Muscle of back (tissue), 3 donors: ENCODE measurements at regions not wholly inside any gene's neighbourhood (a gene's known extent, or its start where the extent isn't known, plus 50 kb on each side); places are given as distances from the start of the nearest gene placed in this dataset.

ENCODE experiments used
- DNase-seq, 3 donors: peaks; one replicate each; pipeline versions ENCODE4 v3.0.0 to v3.0.0-alpha.2; 2013

DNA sequence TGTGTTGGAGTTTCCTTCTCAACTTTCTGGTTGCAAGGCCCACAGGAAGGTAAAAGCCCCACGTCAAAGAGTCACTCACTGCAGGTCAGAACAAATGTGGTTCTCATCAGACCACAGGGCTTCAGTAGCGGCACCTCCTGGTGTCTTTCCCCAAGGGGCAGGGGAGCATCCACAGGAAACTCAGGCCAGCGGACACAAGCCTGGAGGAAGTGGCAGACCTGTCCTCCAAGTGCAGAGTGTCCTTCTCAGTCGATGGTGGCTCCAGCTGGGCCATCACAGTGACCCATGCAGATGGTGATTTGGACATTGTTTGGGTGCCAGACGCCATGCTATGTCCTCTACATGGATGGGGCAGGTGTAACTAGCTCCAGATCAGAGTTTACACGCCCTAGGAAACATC, 84.9 kb downstream of the ACKR3 start:
- DNase-seq, result no peak

DNA sequence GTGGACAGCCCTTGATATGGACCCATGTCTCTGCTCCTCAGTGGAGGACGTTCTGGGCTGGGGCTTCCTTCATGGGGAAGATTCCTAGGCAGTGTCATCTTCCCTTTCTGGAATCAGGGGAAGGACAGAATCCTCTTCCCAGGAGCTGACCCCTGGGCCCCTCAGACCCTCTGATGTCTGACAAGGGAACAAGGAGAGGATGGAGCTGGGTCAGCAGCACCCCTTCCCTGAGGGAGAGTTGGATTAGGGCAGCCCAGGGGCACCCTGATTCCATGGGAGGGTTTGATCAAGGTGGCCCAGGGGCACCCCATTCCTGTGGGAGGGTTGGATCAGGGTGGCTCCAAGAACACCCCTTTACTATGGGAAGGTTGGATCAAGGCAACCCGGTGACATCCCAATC, 86.5 kb downstream of the ACKR3 start:
- no peak for DNase-seq

DNA sequence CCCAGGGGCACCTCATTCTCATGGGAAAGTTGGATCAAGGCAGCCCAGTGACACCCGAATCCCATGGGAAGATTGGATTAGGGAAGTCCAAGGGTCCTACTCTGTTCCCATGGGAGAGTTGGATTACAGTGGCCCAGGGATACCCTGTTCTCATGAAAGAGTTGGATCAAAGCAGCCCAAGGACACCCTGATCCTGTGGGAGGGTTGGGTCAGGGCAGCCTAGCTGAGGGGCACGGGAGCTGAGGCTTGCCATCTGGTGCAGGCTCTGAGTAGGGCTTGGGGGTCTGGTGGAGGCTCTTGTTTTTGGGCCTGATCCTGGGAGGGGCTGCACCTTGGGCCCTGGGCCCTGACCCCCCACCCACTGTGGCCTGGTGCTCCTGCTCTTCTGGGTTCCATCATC, 87.1 kb downstream of the ACKR3 start:
- no peak for DNase-seq

DNA sequence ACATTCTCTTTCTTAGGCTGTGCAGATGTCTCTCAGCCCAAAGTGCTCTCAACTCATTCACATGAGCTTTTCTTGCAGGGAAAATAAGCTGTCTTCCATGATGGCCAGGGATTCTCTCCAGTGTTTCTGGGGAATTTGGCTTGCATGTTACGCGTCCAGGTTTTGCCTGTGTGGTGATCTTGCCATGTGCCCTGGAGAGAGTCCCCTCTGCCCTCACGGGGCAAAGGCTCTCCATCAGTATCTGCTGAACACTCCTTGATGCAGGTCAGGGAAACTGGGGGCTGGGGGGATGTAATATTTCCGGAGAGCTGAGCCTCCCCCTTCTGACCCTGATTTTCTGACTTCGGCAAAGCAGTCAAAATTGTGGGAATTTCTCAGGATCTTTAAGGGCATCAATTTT, 87.6 kb downstream of the ACKR3 start:
- no peak for DNase-seq

DNA sequence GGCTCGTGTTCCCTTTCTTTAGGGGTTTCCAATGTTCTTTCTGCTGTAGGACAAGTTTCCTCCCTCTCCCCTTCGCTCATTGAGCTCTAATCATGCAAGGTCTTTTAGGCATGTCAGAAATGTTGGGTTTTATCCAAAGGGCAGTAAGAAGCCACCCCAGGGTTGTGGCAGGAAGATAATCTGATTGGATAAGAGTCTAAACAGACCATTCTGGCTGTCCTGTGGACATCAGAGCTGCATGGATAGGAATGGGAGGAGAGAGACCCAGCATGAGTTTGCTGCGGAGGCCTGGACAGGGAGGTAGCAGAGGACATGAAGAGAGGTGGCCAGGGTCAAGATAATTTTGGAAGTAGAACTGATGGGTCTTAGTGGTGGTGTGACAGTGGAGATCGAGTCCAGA, 88.2 kb downstream of the ACKR3 start:
- no peak for DNase-seq

DNA sequence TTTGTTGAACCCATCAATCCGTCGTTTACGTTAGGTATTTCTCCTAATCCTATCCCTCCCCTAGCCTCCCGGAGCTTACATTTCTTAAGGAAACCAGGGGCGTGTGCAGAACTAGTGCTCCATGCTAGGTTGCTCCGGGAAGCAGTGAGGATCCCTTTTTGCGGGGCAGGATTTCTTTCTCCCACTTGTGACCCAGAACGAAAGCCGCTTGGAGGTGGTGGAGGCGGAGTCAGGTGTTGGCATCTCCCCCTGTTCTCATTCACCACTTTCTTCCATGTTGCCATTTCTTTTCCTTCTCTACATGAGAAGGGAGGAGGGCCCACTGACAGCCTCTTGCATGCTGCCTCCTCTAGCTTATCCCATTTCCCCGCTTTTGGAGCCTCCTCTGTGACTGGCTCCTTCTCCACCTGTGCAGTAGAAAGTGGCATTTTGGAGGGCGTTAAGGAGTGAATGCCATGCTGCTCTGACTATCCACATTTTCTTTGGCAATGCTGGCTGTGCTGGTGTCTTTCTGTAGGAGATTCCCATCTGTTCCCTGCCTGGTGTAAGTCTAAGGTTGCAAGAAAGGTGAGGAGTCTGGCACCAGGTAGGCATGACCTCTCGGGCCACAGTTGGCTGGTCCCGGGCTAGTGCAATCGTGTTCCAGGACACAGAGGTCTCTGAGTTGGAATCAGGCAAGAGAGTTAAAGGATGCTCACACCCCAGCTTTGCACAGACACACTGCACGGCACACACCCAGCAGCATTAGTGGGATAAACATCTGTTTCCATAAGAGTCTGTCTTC, 89.5 kb downstream of the ACKR3 start:
- no peak for DNase-seq

DNA sequence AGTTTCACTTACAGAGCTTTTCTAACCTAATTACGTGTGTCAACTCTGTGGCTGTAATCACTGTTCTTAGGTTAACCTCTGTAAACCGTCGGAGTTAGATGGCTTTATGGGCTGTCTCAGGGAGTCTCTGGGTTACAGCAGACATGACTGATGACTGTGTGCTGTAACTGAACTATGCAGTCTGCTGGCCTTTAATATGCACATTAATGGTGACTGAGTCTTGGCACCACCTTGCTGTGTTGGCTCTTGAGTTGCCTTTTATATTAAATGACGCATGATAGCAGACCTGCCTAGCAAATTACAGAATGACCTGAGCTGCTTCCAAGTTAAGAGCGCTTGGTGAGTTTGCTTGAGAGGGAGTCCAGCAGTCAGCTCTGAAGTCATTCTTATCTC, 90.1 kb downstream of the ACKR3 start:
- DNase-seq, result peak; percentile 63 to 82 (median 81)

DNA sequence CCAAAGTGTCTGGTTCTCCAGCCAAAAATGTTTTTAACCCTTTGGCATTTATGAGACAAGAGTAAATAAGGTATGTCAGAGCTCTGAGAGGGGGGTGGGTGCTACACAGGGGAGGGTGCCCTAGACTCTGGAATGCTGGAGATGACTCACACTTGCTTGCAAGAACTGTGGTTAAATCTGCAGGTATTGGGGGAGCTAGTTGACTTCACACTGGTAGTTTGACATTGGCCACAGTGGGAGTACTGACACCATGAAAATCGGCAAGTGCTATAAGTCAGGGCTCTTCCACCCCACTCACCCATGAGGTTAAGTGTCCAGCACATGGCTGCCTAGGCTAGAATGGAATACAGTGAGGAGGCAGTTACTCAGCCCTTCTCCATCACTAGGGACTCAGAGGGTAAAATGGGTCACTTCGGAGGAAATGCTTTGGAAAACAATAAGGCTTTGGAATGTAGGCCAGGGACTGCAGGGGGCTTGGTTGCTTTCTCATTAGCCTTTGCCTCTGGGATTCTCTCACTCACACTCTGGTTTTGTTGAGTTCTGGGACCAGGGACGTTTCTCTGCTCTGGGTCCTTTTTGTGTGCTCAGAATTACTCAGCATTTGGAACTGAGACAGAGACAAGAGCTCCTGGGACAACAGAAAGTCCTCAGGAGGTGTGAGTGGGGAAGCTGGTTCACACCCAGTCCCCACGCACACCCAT, 91.6 kb downstream of the ACKR3 start:
- peak in 1 of 3 donors; percentile 49 for DNase-seq

DNA sequence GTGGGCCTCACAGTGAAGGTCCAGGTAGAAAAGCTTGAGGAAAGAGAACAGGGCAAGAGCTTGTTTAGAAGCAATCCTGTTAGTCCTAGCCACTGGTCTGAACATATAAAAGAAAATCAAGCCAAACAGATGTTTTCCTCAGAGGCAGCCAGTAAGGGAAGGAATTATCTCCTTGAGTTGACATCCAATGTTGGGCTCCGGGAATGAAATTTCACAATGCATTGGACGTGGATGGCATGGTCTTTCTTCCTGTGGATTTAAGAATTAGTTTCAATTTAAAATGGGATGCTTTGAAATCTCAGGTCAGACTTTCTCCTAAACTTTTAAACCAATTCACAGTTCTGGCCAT, 92.1 kb downstream of the ACKR3 start:
- DNase-seq, result peak in 2 of 3 donors; percentile 68 to 84

DNA sequence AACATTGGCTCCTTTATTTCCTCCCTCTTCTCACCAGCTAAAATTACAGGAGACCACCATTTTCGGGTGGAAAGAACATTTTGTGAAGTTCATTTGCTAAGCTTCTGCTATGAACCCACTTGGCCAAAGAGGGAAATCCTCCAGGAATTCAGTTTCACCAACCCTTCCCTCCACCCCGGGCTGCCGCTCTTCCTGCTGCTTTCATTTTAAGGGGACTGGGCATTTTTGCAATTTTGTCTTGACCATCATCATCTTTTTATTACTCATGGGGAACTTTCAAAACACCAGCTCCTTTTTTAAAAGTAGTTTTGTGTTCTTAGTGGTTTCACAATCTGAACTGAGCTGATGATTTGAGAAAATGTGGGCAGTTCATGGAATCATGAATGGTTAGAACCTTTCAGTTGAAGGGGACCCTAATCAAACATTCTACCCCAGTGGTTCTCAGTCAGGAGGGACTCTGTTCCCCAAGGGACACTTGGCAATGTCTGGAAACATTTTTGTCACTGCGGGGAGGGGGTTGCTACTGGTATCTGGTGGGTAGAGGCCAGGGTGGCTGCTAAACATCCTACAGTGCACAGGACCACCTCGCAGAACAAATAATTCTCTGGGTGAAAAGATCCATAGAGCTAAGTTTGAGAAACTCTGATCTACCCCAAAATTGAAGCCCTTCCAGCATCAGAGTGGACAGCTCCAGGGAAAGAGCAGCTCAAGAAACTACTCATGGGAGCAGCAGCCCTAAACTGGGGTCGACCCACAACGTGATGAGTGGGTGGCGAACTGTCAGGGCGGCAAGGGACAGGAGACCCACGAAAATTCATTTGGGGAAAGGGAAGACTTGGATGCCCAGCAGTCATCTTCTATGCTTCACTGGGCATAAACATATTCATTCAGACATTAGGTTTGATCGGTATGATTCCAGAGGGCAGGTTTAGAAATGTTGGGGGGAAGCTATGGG, 92.9 kb downstream of the ACKR3 start:
- DNase-seq, result peak in 1 of 3 donors; percentile 29

DNA sequence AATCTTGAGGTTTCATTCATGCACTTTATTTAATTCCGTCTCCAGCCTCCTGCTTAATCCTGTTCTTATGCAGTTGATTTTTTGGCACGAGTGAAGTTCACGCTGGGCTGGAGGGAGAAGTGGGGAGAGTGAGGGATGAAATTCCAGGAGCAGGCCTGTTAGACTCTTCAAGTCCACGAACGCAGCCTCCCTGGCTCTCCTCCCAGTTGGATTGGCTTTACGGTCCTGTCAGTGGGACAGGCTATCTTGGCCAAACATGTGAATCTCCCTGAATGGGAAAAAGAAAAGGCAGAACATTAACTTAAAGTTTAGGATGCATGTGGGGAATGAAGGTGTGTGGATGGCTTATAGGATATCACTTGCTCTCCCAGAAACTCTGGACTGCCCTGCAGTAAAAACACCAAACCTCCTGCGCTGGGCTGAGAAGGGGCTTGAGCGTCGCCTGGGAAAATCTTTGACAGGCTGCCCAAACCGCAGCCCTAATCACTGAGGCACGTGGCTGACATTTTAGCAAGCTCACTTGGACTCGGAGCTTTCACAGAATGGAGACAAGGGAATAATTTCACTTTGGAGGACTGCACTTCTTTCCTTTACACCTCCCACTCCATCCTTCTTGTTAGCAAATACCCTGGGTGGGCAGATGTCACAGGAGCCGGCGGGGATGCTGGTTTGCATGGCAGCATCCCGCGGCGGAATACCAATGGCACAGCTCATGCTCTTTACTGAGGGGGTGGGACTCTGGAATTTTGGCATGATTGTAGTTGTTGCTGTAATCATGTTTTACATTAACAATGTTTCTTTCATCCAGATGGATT, 93.9 kb downstream of the ACKR3 start:
- DNase-seq, result peak; percentile 83 to 96 (median 93)

DNA sequence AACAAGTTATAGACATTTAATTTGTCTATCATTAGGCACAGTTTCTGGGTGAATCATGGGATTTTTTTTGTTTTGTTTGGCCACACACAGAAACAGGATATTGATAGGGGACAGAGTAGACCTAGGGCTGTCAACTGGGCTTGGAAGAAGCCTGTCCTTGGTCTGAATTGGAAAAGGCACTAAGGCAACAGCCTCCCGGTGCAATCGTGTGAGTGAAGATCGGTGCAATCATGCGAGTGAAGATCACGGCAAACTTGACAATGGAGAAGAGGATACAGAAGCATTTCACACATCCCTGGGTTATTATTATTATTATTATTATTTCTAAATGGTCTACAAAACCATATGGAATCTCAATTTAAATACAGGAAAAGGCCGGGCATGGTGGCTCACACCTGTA, 94.5 kb downstream of the ACKR3 start:
- no peak for DNase-seq

DNA sequence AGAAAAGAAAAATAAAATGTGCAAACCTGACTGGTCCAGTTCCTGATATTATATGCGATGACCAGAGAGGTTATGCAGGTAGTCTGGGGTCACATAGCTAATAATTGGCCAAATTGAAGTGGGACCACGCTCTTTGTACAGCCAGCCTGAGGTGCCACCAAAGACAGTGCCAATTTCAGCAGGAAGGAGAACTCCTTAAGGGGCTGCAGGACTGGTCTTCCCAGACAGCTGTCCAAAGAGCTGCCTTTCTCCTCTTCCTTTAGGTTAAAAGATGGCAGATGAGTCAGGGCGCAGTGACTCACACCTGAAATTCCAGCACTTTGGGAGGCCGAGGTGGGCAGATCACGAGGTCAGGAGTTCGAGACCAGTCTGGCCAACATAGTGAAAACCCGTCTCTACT, 95.5 kb downstream of the ACKR3 start:
- no peak for DNase-seq

DNA sequence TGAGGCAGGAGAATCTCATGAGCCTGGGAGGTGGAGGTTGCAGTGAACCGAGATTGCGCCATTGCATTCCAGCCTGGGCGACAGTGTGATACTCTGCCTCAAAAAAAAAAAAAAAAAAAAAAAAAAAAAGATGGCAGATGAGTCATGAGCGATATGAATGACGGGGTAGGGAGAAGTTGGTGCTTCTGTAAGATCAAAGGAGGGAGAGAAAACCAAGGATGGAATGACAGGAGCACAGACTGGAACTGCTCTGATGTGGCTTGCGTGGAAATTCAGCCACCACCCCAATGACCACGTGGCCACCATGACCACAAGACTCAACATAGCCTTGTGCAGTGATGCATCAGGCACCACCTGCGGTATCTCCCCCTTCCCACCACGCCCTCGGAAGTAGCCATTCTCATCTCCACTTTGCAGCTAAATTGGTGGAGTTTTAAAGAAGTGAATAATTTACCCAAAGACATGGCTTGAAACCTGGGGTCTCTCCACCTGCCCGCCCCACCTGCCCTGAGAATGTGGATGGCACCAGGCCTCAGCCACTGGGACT, 96.0 kb downstream of the ACKR3 start:
- no peak for DNase-seq

DNA sequence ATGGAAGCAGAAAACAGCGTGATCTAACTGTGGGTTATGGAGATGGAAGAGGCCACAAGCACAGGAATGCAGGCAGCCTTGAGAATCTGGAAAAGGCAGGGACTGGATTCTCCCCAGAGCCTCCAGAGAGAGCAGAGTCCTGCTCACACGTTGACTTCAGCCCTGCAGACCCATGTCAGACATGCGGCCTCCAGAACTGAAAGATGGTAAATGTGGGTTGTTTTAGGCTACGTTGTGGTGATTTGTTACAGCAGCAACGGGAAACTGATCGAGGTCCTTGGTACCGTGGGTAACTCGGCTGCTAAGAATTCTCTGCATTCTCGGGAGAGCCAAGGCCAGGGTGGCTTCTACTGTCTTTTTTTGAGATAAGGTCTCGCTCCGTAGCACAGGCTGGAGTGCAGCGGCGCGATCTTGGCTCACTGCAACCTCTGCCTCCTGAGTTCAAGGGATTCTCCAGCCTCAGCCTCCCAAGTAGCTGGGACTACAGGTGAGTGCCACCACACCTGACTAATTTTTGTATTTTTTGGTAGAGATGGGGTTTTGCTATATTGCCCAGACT, 97.1 kb downstream of the ACKR3 start:
- DNase-seq, result no peak

DNA sequence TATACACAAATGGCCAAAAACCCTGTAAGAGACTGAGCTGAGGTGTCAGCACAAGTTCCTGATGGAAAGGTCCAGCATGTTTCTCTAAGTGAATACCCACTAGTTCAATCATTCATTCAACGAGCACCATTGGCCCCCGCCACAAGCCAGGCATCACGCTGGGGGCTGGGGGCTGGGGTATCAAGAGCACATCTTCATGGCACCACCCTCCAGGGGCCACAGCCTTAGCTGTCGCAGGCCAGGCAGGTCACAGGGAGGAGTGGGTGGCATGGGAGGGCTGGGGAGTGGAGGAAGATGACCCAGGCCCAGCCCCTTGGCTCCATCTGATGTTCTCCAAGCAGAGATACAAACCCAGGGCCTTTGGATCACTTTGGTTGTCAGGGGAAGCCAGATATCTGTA, 97.9 kb downstream of the ACKR3 start:
- no peak for DNase-seq

DNA sequence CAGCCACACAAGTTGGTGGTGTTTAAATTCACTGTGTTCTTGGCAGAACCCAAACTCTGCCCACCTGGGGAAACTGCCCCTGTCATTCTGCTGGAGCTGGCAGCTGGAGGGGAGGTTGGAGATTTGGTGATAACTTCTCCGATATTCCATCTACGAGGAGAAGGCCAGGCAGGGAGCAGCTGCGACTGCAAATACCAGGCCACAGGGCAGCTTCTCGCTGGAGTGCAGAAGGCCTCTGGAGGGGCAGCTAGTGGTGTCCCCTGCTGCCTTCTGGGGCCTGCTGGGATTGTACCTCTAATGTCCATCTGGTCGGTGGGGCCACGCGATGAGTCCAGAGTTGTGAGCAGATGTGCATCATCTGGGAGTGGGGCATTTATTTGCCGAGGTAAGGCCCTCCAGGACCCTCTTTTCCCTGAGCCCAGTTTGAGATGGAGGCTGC, 98.9 kb downstream of the ACKR3 start:
- no peak for DNase-seq

DNA sequence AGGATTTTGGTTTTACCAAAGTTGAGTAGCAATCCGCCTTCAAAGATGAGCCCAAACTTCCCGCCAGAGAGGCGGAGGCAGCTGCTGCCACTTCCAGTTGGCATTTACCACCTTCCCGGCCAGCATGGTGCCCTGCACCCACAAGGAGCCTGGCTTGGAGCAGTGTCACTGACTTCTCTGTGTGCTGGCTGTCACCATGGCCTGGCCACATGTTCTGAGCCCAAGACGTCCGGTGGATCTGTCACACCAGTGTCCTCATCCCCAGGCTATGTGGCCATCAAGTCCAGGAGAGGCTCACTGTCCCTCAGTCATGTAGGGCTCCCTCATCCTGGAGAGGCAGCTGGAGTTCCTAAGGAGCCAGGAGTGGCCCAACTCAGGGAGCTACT, 100.6 kb downstream of the ACKR3 start:
- no peak for DNase-seq

DNA sequence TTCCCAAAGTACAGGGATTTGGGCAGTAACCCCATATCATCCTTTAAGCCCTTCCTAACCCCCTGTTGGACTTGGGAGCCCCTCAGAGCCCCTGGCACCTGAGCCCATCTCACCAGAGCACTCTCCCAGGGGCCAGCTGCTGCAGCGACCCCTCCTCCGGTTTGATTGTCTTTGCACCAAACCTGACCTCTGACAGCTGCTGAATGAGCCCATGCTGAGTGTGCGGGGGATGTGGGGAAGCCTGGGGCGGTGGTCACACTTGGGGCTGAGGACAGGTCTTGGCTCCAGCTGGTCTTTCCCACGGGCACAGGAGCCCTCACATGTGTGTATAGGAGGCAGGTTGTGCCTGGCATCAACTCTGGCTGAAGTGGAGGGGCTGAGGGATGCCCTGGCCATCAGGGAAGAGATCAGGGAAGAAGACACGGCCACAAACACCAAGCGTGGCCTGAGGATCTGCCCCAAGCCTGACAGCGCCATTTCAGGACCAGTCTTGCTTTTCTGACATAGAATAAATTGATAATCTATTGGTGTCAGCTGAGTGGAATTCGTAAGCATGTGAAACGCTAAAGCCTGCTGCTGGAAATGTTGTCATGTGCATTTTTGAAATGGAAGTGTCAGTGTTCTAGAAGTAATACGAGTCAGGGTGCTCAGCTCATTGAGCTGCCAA, 102.4 kb downstream of the ACKR3 start:
- no peak for DNase-seq

DNA sequence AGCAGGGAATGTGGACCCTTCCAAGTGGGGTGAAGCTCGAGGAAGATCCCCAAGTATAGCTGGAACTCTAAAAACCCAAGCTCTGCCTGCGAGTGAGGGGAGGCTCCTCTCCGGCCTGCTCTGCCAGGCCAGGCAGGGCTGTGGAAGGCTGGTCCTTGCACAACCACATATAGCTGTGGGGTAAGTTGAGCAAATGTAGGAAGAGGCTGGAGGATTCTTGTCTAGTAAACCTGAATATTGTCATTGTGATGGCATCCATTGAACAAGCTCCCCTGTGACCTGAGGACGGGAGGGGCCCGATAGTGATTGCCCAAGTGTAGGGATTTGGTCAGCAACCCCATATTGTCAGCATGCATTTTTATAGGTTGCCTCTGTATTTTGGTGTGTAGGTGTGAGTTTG, 103.0 kb downstream of the ACKR3 start:
- DNase-seq, result no peak
